H1 (cell line): ENCODE measurements at regions not wholly inside any gene's neighbourhood (a gene's known extent, or its start where the extent isn't known, plus 50 kb on each side); places are given as distances from the start of the nearest gene placed in this dataset.

Source experiments
- CTCF ChIA-PET: fragments of 300-600 bp; sonication (Branson Sonifier 250); formaldehyde crosslinking; loops from one replicate; lab custom pipeline; 2021; ENCODE audit not compliant: partially characterized antibody; lab: Charles Lee
- POLR2A ChIA-PET: fragments of 300-600 bp; sonication (Branson Sonifier 250); formaldehyde crosslinking; loops from one replicate; lab custom pipeline; 2021; ENCODE audit warnings: inconsistent platforms; ENCODE audit not compliant: partially characterized antibody; lab: Charles Lee
- DNase-seq, 2 experiments: peaks; one replicate each; pipeline versions ENCODE4 v3.0.0 to v3.0.0-alpha.2; 2010 to 2022; ENCODE audit warnings: low spot score in 2 of 2, low read depth in 1 of 2, mixed read lengths in 1 of 2
- FAIRE-seq: peaks from 2 replicates; lab custom pipeline; 2011; peaks lifted over from hg19 to GRCh38; lab: Jason Lieb, UNC
- H2AFZ ChIP-seq: 2 replicates; pipeline ENCODE4 v1.8.1; 2012; ENCODE audit warnings: low read length, inconsistent platforms
- H2AK5ac ChIP-seq: 2 replicates; pipeline ENCODE4 v1.6.1; 2013; ENCODE audit warnings: low read depth, low read length
- H2BK120ac ChIP-seq: replicated peaks from 2 replicates; pipeline ENCODE3; 2013; ENCODE audit warnings: low read depth, low read length, inconsistent platforms
- H2BK12ac ChIP-seq: 2 replicates; pipeline ENCODE4 v1.6.1; 2013; ENCODE audit warnings: low read depth, low read length
- H2BK15ac ChIP-seq: 2 replicates; pipeline ENCODE4 v1.6.1; 2013; ENCODE audit warnings: low read length
- H2BK20ac ChIP-seq: 2 replicates; pipeline ENCODE4 v1.6.1; 2013; ENCODE audit warnings: low read length
- H2BK5ac ChIP-seq: 2 replicates; pipeline ENCODE4 v1.6.1; 2013; ENCODE audit warnings: low read depth, low read length
- H3K14ac ChIP-seq: 2 replicates; pipeline ENCODE4 v1.6.1; 2013; ENCODE audit warnings: inconsistent platforms; ENCODE audit not compliant: insufficient read length
- H3K18ac ChIP-seq: 2 replicates; pipeline ENCODE4 v1.6.1; 2013; ENCODE audit warnings: low read length; ENCODE audit errors: extremely low read depth
- H3K23ac ChIP-seq: 2 replicates; pipeline ENCODE4 v1.6.1; 2013; ENCODE audit warnings: inconsistent platforms; ENCODE audit not compliant: insufficient read length
- H3K23me2 ChIP-seq: 2 replicates; pipeline ENCODE4 v1.6.1; 2013; ENCODE audit warnings: low read depth, low read length
- H3K27ac ChIP-seq: 2 replicates; pipeline ENCODE4 v1.6.1; 2011; ENCODE audit warnings: low read depth, low read length, inconsistent platforms
- H3K27me3 ChIP-seq, 4 experiments: replicated peaks in 1 of 4; 1 replicate in 1 of 4; 2 replicates in 3 of 4; pipeline versions ENCODE4 v1.6.1 to v1.8.1; 2011 to 2013; ENCODE audit warnings: low read length in 3 of 4, mild to moderate bottlenecking in 3 of 4, inconsistent platforms in 2 of 4, mixed read lengths in 2 of 4, moderate library complexity in 1 of 4; ENCODE audit not compliant: control insufficient read depth in 3 of 4, insufficient read depth in 3 of 4; ENCODE audit errors: extremely low read depth in 1 of 4
- H3K36me3 ChIP-seq, 4 experiments: 2 replicates each; pipeline versions ENCODE4 v1.6.1 to v1.8.1; 2011 to 2013; ENCODE audit warnings: mild to moderate bottlenecking in 4 of 4, low read length in 3 of 4, moderate library complexity in 2 of 4, control low read depth in 1 of 4, inconsistent platforms in 1 of 4; ENCODE audit not compliant: insufficient read depth in 4 of 4, control insufficient read depth in 2 of 4
- H3K4ac ChIP-seq: replicated peaks from 2 replicates; pipeline ENCODE3; 2013; ENCODE audit warnings: low read length, low read depth, mixed read lengths, inconsistent platforms; ENCODE audit not compliant: insufficient read length
- H3K4me1 ChIP-seq, 4 experiments: replicated peaks in 1 of 4; 1 replicate in 1 of 4; 2 replicates in 3 of 4; pipeline versions ENCODE4 v1.6.1 to v1.8.1; 2011 to 2013; ENCODE audit warnings: low read length in 3 of 4, inconsistent platforms in 2 of 4, mixed read lengths in 1 of 4; ENCODE audit not compliant: insufficient read depth in 4 of 4, control insufficient read depth in 3 of 4
- H3K4me2 ChIP-seq, 2 experiments: 2 replicates each; pipeline versions ENCODE4 v1.6.1 to v1.8.1; 2011 to 2013; ENCODE audit warnings: low read depth in 2 of 2, low read length in 2 of 2, control low read depth in 1 of 2, inconsistent platforms in 1 of 2, mild to moderate bottlenecking in 1 of 2; ENCODE audit not compliant: insufficient read depth in 1 of 2
- H3K4me3 ChIP-seq, 4 experiments: fragments of 200-600, 300-600 bp in 1 of 4; sonication (generic), shearing (Covaris generic), sonication (Bioruptor Twin) in 1 of 4; 2 replicates each; pipeline versions ENCODE4 v1.5.1 to v1.8.1; 2011 to 2016; ENCODE audit warnings: low read length in 4 of 4, low read depth in 3 of 4, control low read depth in 2 of 4, inconsistent platforms in 2 of 4, mild to moderate bottlenecking in 2 of 4, mixed read lengths in 1 of 4, moderate library complexity in 1 of 4; ENCODE audit not compliant: insufficient read depth in 2 of 4; ENCODE audit errors: extremely low read depth in 1 of 4
- H3K56ac ChIP-seq: replicated peaks from 2 replicates; pipeline ENCODE3; 2013; ENCODE audit warnings: low read depth, mild to moderate bottlenecking, mixed read lengths, low read length, inconsistent platforms; ENCODE audit not compliant: insufficient read length
- H3K79me1 ChIP-seq: 2 replicates; pipeline ENCODE4 v1.6.1; 2013; ENCODE audit warnings: low read depth, low read length, control low read depth
- H3K79me2 ChIP-seq, 2 experiments: 2 replicates each; pipeline versions ENCODE4 v1.6.1 to v1.8.1; 2012 to 2013; ENCODE audit warnings: low read length in 2 of 2, mild to moderate bottlenecking in 2 of 2, inconsistent platforms in 1 of 2; ENCODE audit not compliant: insufficient read depth in 2 of 2, control insufficient read depth in 1 of 2
- H3K9ac ChIP-seq, 4 experiments: replicated peaks in 1 of 4; 1 replicate in 1 of 4; 2 replicates in 3 of 4; pipeline versions ENCODE4 v1.6.1 to v1.8.1; 2011 to 2013; ENCODE audit warnings: low read depth in 3 of 4, low read length in 3 of 4, control low read depth in 2 of 4, mild to moderate bottlenecking in 2 of 4, moderate library complexity in 2 of 4, inconsistent platforms in 1 of 4; ENCODE audit errors: extremely low read depth in 1 of 4
- H3K9me3 ChIP-seq, 2 experiments: 2 replicates each; pipeline versions ENCODE4 v1.6.1 to v1.8.1; 2012 to 2013; ENCODE audit warnings: mild to moderate bottlenecking in 2 of 2, moderate library complexity in 2 of 2, control low read depth in 1 of 2, inconsistent platforms in 1 of 2, low read depth in 1 of 2, low read length in 1 of 2, mixed read lengths in 1 of 2; ENCODE audit not compliant: insufficient read depth in 2 of 2
- H4K20me1 ChIP-seq, 2 experiments: replicated peaks in 1 of 2; 2 replicates each; pipeline versions ENCODE3 to v1.8.1; 2011 to 2013; ENCODE audit warnings: inconsistent platforms in 2 of 2, low read length in 2 of 2, mild to moderate bottlenecking in 1 of 2; ENCODE audit not compliant: insufficient read depth in 2 of 2, control insufficient read depth in 1 of 2
- H4K5ac ChIP-seq: 2 replicates; pipeline ENCODE4 v1.6.1; 2013; ENCODE audit warnings: low read length, low read depth, mixed read lengths, inconsistent platforms; ENCODE audit not compliant: insufficient read length
- H4K8ac ChIP-seq: 2 replicates; pipeline ENCODE4 v1.8.0; 2013; ENCODE audit warnings: mild to moderate bottlenecking, moderate library complexity, low read length, inconsistent platforms; ENCODE audit not compliant: insufficient read depth; ENCODE audit errors: extremely low read depth
- H4K91ac ChIP-seq: replicated peaks from 2 replicates; pipeline ENCODE3; 2013; ENCODE audit warnings: low read length, mixed read lengths, inconsistent platforms; ENCODE audit not compliant: insufficient read length
- CBX5 ChIP-seq: fragments of 300-800, 300-1000 bp; sonication (generic); IDR thresholded peaks from 2 replicates; pipeline ENCODE4 v1.7.1; 2016; ENCODE audit warnings: antibody characterized with exemption, low read length, low read depth
- CEBPB ChIP-seq: IDR thresholded peaks from 2 replicates; pipeline ENCODE4 v1.6.1; 2012; ENCODE audit warnings: low read depth, low read length
- KDM4A ChIP-seq: IDR thresholded peaks from one replicate; pipeline ENCODE4 v1.7.1; 2012; ENCODE audit warnings: low read depth, mild to moderate bottlenecking, moderate library complexity, low read length, inconsistent platforms; ENCODE audit not compliant: severe bottlenecking
- PHF8 ChIP-seq: fragments of 200-600 bp; sonication (generic); conservative IDR thresholded peaks from 2 replicates; pipeline ENCODE4 v1.7.1; 2012; ENCODE audit warnings: low read depth, mild to moderate bottlenecking, inconsistent platforms, low read length, moderate library complexity
- WGBS, 2 experiments: shearing (Covaris generic) in 1 of 2; methylation state at CpG; one replicate each; pipeline versions ENCODE4 v1.1.6 to v1.1.7; 2013 to 2015; ENCODE audit warnings: low lambda C conversion rate in 2 of 2, mixed read lengths in 2 of 2, inconsistent platforms in 1 of 2, low coverage in 1 of 2, missing lambda C conversion rate in 1 of 2; ENCODE audit not compliant: insufficient replicate concordance in 2 of 2, insufficient coverage in 1 of 2, insufficient read length in 1 of 2; ENCODE audit errors: extremely low coverage in 1 of 2, missing lambda C conversion rate in 1 of 2; 5-methylcytosine and 5-hydroxymethylcytosine counted together
- TF ChIP-seq, protein P1 (sequence below): IDR thresholded peaks from 2 replicates; pipeline ENCODE4 v1.6.1; 2012; ENCODE audit warnings: low read length, inconsistent platforms
- TF ChIP-seq, protein P2 (sequence below), 3 experiments: IDR thresholded peaks; 1 replicate in 2 of 3; 2 replicates in 1 of 3; pipeline versions ENCODE4 v1.5.1 to v1.6.1; 2011; ENCODE audit warnings: low read length in 3 of 3, mild to moderate bottlenecking in 3 of 3, inconsistent platforms in 2 of 3, low read depth in 1 of 3, moderate library complexity in 1 of 3; ENCODE audit not compliant: insufficient read depth in 1 of 3; ENCODE audit errors: control extremely low read depth in 1 of 3

DNA sequence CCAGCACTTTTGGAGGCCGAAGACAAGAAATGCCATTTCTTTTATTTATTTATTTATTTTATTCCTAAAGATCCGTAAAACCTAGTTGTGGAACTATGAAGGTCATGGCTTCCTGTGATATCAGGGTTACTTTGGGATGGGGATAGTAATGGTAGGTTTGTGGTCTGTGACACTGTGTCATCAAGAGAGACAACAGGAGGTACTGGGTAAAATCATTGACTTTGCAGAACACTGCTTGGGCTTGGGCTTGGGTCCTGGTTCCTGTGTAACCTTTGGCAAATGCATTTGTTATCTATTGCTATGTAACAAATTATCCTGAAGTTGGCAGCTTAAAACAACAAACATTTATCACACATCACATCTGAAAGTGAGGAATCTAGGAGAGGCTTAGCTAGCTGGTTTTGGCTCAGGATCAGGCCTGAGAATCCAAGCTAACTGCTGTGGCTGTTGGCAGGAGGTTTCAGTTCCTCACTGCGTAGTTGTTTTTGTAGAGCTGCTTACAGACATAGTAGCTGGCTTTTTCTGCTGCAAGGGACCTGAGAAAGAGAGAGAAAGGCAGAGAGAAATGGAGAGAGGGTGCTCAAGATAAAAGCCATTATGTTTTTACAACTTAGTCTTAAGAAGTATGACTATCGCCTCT is 576.4 kb upstream of the SLIT2 start:
- no peak overlapping the region for H4K91ac ChIP-seq
- POLR2A ChIA-PET = interaction anchor here (0.6 kb wide), 1 partner anchor 1001 kb away, joined by 5 read pairs; no protein-coding TSS in a partner anchor
- no peak overlapping the region; the same call in 1 of the 2 replicates for H2AFZ ChIP-seq
- WGBS, 2 experiments = 87% methylated on average over 4 of the region's 4 CpGs; no CpG with 5 or more reads in 1 of the 2 experiments
- H3K4me3 ChIP-seq = no peak overlapping the region
- H3K27me3 ChIP-seq = no peaks in the 10 kb centered on the region
- no peak overlapping the region for H2AK5ac ChIP-seq
- no peak overlapping the region for H2BK5ac ChIP-seq
- H2BK12ac ChIP-seq = no peak overlapping the region
- no peak overlapping the region for H2BK120ac ChIP-seq
- CTCF ChIA-PET = interaction anchor here (0.6 kb wide), 1 partner anchor 622 kb away, joined by 3 read pairs; no protein-coding TSS in a partner anchor
- no peak overlapping the region for H4K8ac ChIP-seq
- TF ChIP-seq PHF8 (no peak), CEBPB (no peak), KDM4A (no peak), CBX5 (no peak)
- TF ChIP-seq, protein P1, sequence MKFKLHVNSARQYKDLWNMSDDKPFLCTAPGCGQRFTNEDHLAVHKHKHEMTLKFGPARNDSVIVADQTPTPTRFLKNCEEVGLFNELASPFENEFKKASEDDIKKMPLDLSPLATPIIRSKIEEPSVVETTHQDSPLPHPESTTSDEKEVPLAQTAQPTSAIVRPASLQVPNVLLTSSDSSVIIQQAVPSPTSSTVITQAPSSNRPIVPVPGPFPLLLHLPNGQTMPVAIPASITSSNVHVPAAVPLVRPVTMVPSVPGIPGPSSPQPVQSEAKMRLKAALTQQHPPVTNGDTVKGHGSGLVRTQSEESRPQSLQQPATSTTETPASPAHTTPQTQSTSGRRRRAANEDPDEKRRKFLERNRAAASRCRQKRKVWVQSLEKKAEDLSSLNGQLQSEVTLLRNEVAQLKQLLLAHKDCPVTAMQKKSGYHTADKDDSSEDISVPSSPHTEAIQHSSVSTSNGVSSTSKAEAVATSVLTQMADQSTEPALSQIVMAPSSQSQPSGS = no peak
- TF ChIP-seq, protein P2, sequence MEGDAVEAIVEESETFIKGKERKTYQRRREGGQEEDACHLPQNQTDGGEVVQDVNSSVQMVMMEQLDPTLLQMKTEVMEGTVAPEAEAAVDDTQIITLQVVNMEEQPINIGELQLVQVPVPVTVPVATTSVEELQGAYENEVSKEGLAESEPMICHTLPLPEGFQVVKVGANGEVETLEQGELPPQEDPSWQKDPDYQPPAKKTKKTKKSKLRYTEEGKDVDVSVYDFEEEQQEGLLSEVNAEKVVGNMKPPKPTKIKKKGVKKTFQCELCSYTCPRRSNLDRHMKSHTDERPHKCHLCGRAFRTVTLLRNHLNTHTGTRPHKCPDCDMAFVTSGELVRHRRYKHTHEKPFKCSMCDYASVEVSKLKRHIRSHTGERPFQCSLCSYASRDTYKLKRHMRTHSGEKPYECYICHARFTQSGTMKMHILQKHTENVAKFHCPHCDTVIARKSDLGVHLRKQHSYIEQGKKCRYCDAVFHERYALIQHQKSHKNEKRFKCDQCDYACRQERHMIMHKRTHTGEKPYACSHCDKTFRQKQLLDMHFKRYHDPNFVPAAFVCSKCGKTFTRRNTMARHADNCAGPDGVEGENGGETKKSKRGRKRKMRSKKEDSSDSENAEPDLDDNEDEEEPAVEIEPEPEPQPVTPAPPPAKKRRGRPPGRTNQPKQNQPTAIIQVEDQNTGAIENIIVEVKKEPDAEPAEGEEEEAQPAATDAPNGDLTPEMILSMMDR (IDR thresholded peaks at IDR 0.05; ENCODE audit: control extremely low read depth in 1 of 3, insufficient read depth in 1 of 3, low read depth in 1 of 3, low read length in 3 of 3) = no peak
- H3K18ac ChIP-seq = no peak overlapping the region
- no peak overlapping the region for H3K9ac ChIP-seq
- no peak overlapping the region for H3K27ac ChIP-seq
- DNase-seq (no peak), FAIRE-seq (no peak)
- no peaks in the 10 kb centered on the region for H3K4me1 ChIP-seq
- no peaks in the 10 kb centered on the region for H3K79me1 ChIP-seq
- H3K4ac ChIP-seq = no peak overlapping the region
- H4K5ac ChIP-seq = no peak overlapping the region
- H3K14ac ChIP-seq = no peak overlapping the region
- H3K4me2 ChIP-seq = no peak overlapping the region
- H3K36me3 ChIP-seq = no peaks in the 10 kb centered on the region
- H2BK20ac ChIP-seq = no peak overlapping the region
- H3K79me2 ChIP-seq = no peaks in the 10 kb centered on the region
- no peaks in the 10 kb centered on the region for H4K20me1 ChIP-seq
- no peak overlapping the region for H3K56ac ChIP-seq
- H3K9me3 ChIP-seq = 0 out of 4 replicates have a peak, but pooled peaks cover 0 to 4% of the 10 kb centered on the region in 2 experiments
- no peaks in the 10 kb centered on the region for H3K23me2 ChIP-seq
- H3K23ac ChIP-seq = no peak overlapping the region
- H2BK15ac ChIP-seq = no peak overlapping the region
